Stimulated activated naive CD4-positive, alpha-beta T cell (primary cell): ENCODE measurements at regions not wholly inside any gene's neighbourhood (a gene's known extent, or its start where the extent isn't known, plus 50 kb on each side); places are given as distances from the start of the nearest gene placed in this dataset.

Source experiments
- DNase-seq, 6 experiments: peaks; one replicate each; lab custom pipeline; 2025; lab: John Stamatoyannopoulos, UW

DNA sequence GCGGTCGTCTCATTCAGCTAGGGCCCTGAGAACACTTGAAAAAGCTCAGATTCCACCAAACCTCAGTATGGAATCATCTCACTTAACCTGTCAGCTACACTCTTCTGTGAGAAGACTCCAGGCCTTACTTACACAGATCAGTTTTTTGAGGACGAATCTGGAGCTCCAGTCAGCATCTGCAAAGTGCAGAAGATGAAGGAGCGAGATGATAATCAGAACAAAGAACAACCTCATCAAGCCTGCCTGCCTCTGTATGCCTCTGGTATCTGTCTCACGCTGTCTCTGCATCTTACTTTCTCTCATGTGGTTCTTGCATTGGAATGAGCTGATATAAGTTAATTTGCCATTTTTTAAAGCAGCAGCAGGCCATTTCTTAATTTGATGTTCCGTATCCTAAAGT lies 444.1 kb upstream of the LRATD1 start:
- DNase-seq: no peak

DNA sequence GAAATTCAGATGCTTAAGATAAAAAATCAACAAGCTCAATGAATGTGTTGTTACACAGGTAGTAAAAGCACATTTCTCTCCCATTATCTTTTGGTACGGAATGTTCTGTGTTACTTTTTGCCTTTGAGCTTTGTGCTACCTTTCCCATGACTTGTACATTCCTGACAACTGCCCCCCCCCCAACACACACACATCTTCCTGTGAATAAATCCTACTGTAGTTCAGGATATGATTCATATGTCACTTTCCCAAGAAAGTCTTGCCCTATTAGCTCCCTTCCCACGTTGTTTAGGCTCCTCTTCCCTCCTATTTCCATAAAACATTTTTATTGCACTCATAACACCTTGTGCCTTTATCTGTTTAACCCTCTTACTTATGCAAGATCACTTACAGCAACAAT lies 442.6 kb upstream of the LRATD1 start:
- no peak for DNase-seq

DNA sequence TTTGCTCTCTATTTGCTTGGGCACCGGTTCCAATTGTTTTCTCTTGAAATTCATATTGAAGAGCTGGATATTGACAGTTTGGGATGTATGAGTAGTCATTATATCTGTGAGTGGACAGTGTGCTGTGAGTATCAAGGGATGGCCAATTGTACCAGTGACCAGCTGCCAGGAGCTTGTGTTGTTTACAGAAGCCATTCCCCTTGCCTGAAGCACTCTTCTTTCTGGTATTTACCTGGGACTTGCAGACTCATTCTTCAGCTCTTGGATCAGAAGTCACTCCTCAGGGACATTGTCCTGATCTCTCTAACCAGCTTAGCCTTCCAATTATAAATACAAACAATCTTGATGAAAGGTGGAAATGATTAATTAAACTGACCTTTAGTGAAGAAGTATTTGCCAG lies 438.3 kb upstream of the LRATD1 start:
- no peak for DNase-seq

- DNase-seq: no peak
Observed at GRCh38 chr2:14197293-14197692, 435.2 kb upstream of the LRATD1 start.

DNA sequence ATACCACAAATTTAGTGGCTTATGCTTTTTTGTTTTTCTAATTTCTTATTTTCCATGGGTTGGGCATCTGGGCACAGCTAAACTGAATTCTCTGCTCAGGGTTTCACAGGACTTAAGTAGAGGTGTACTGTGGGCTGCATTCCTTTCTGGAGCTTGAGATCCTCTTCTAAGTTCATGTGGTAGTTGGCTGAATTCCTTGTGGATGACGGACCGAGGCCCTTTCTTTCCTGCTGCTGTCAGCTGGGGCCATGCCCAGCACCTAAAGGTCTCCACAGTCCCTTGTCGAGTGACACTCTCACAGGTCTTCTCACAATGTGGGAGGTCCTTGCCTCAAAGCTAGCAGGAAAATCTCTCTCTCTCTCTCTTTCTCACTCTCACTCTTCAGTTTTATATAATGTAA lies 433.5 kb upstream of the LRATD1 start:
- DNase-seq: no peak

- DNase-seq: no peak
Observed at GRCh38 chr2:14219306-14219705, 413.2 kb upstream of the LRATD1 start.

DNA sequence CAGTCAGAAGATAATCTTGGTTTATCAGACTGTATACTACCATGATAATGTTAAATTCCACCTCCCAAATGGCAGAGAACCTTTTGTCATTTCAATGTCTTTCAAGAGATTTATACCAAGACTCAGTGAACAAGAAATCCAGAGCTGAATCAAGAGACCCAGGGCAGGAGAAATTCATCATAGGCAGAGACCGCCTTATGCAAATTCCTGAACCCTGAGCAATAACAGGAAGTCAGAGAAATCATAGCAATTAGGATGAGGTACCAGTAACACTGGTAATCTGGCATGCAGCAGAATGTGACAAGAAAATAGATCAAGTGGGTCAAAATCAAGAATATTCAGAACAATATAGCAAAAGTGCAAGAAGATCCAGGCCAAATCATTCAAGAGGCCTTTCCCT lies 412.4 kb upstream of the LRATD1 start:
- DNase-seq: no peak

DNA sequence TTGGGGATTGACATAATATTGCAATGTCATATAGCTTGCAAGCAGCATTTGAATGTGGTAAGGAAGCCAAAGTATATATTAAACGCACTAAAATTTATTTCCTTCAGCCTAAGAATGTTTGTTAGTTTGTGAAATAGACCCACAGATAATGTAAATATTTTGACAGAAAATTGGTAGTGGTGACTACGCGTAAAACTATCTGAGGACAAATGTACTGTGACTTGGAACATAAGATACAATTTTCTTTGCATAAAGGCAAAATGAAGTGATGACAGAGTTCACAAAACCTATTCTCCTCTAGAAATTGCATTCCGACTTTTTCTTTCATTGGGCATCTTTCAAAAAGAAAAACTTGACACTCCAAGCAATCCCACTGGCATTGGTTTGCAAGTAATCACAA lies 411.1 kb upstream of the LRATD1 start:
- DNase-seq: no peak

- DNase-seq: no peak
Observed at GRCh38 chr2:14223576-14223975, 408.9 kb upstream of the LRATD1 start.

- DNase-seq: no peak
Observed at GRCh38 chr2:14231391-14231898, 401.1 kb upstream of the LRATD1 start.

DNA sequence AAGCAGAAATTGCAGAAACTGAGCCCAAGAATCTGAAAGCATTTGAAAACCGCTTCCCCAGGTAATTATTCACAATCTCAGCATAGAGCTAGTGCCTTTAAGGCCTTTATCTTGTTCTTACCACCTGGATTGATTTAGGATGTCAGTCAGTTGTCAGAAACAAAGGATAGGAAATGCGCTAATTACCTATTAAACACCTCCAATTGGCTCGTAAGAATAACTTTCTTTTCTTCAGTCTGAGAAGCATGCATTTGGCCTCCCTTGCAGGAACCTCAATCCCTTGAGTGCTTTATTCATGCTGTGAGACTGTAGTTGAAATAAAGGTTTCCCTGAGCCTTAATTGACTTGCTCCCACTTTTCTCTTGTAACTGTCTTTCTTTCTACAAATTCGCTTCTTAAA lies 400.3 kb upstream of the LRATD1 start:
- DNase-seq: no peak

GRCh38 chr2:14234911-14235310 lies 397.6 kb upstream of the LRATD1 start:
- DNase-seq: no peak

- DNase-seq: no peak
Observed at GRCh38 chr2:14235667-14236066, 396.9 kb upstream of the LRATD1 start.

GRCh38 chr2:14237902-14238301 lies 394.6 kb upstream of the LRATD1 start:
- no peak for DNase-seq

DNA sequence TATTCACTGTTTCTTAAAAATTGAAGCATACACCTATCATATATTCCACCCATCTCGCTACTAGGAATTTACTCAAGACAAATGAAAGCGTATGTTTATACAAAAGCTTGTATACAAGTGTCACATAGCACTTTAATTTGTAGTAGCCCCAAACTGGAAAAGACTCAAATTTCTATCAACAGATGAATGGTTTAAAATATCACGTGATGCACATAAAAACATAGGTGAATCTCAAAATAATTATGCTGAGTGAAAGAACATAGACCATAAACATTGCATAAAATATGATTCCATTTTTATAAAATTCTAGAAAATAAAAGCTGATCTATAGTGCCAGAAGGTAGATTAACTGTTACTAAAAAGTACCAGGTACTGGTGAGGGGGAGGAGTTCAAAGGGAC lies 392.9 kb upstream of the LRATD1 start:
- no peak for DNase-seq

GRCh38 chr2:14240868-14241267 lies 391.6 kb upstream of the LRATD1 start:
- DNase-seq: no peak

- no peak for DNase-seq
Observed at GRCh38 chr2:14245901-14246300, 386.6 kb upstream of the LRATD1 start.

DNA sequence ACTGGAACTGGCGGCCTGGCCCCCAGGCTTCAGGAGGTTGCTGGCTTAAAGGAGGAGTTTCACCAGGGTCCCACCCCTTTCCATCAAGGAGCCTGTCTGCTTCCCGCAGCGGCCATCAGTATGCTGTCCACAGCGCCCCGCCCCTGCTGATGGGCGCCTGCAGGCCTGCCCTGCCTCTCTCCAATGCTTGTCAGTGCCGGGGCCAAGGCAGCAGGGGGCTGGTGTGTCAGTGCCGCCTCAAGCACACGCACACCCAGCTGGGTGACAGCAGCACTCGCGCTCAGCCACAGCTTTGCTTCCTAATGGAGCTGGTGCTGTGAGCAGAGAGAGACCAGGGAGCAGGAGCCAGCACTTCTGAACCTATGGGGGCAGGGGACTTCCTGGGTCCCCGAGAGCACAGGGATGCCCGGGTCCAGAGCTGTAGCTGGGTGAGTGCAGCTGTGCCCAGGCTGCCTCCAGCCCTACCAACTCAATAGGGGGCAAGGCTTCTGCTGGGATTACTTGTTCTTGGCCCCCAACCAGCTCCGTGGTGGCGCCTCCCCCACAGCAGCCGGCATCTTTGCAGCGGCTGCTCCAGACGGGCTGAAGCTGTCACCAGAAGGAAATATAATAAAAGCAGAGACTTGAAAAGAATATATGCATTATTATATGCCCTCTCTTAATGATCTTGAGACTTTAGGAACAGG lies 377.2 kb upstream of the LRATD1 start:
- no peak for DNase-seq

DNA sequence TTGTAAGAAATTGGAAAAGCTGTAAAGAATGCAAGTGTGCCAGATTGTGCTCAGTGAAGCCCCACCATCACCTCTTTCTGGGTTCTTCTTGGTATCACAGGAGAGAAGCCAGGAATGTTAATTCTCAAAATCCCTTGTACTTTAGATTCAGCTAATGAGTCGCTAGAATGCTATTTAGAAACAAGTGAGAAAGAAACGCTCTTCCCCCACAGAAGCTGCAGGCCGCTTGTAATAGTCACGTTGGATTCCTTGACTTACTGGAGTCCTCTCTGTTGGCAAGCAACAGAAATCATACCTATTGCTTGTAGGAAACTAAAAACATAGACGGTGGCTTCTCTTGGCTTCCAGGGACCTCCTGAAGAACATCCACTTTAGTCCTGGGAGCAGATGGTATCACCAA lies 375.6 kb upstream of the LRATD1 start:
- no peak for DNase-seq

GRCh38 chr2:14257801-14258507 lies 374.6 kb upstream of the LRATD1 start:
- DNase-seq: no peak

DNA sequence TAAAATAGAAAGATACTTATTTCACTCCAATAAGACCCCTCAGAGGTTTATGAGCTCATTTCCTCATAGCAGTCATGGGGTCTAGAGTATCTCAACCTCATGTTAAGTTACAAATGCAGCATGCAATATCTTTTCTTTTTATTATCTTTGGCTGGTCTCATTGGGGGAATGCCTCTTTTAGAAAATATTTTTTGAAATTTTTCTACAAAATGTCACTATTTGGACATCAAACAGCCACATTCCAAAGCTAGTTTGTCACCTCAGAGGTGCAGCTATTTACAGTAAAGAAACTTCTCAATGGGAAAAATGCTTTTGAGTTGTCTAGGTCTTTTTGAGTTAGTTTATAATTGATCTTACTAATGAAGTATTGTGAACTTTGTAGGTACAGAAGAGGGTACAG lies 370.7 kb upstream of the LRATD1 start:
- DNase-seq: no peak

- no peak for DNase-seq
Observed at GRCh38 chr2:14263053-14263452, 369.5 kb upstream of the LRATD1 start.

DNA sequence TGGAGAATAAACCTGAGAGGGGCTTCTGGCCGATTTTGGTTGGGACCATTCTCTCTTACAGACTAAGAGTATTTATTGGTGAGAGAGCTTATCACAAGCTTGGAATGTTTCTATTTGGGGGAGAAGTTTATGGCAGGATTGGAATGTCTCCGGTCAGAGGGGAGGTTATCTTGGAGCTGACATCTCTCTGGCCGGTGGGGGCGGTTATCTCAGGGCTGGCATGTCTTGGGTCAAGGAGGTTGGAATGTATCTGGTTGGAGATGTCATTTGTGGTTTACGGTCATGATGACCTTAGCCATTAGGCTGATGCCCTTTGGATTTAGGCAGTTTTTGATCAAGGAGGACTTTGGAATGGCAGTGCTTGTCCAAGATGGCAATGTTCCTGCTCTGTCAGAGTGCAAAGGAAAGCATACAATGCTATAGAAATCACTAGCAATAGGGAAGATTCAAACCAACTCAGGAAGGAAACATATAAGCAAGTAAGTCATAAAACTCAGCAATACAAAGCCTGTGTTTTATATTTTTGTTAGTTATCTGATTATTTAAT lies 362.4 kb upstream of the LRATD1 start:
- DNase-seq: no peak
